ENCODE measurements at regions not wholly inside any gene's neighbourhood (a gene's known extent, or its start where the extent isn't known, plus 50 kb on each side); places are given as distances from the start of the nearest gene placed in this dataset.

GRCh38 chr12:17954788-17955187 is 135.2 kb downstream of the RERGL start:
- BruUV-seq (replicated peaks) = no TSS peak
- Mint-ChIP-seq H3K36me3 (ENCODE audit: insufficient read depth, unreplicated experiment) (no peaks in the 10 kb centered on the region), H3K4me3 (ENCODE audit: unreplicated experiment) (no peak overlapping the region), H3K27ac (ENCODE audit: low read depth, unreplicated experiment) (no peak overlapping the region), H3K4me1 (ENCODE audit: insufficient read depth, unreplicated experiment) (no peaks in the 10 kb centered on the region), H3K27me3 (ENCODE audit: insufficient read depth, unreplicated experiment) (peaks cover 73% of the 10 kb centered on the region), H3K9me3 (ENCODE audit: unreplicated experiment) (no peaks in the 10 kb centered on the region)
- no peak for DNase-seq (ENCODE audit: unreplicated experiment)
- ChIA-PET POLR2A (no interaction called here), CTCF (interaction anchor here (0.7 kb wide), 1 partner anchor 37 kb away, joined by 3 read pairs; no protein-coding TSS in a partner anchor)
- TF ChIP-seq CTCF (IDR thresholded peaks at IDR 0.05; ENCODE audit: unreplicated experiment) = no peak
- intact Hi-C loops (cut with micrococcal nuclease) = no loop called here

- H3K9me3 Mint-ChIP-seq (ENCODE audit: unreplicated experiment) = no peaks in the 10 kb centered on the region
- H3K27ac Mint-ChIP-seq (ENCODE audit: low read depth, unreplicated experiment) = no peak overlapping the region
- DNase-seq (ENCODE audit: unreplicated experiment) = no peak
- H3K36me3 Mint-ChIP-seq (ENCODE audit: insufficient read depth, unreplicated experiment) = no peaks in the 10 kb centered on the region
- BruUV-seq (replicated peaks) = no TSS peak
- ChIA-PET POLR2A (interaction anchor here (0.6 kb wide), 1 partner anchor 17 kb away, joined by 4 read pairs; no protein-coding TSS in a partner anchor), CTCF (interaction anchor here (1.2 kb wide), 1 partner anchor 13 kb away, joined by 3 read pairs; no protein-coding TSS in a partner anchor)
- no peak for TF ChIP-seq CTCF (IDR thresholded peaks at IDR 0.05; ENCODE audit: unreplicated experiment)
- H3K4me3 Mint-ChIP-seq (ENCODE audit: unreplicated experiment) = no peak overlapping the region
- peaks cover 71% of the 10 kb centered on the region for H3K27me3 Mint-ChIP-seq (ENCODE audit: insufficient read depth, unreplicated experiment)
- H3K4me1 Mint-ChIP-seq (ENCODE audit: insufficient read depth, unreplicated experiment) = no peaks in the 10 kb centered on the region
- intact Hi-C loops (cut with micrococcal nuclease) = no loop called here
Observed at GRCh38 chr12:17950898-17951297, 139.1 kb downstream of the RERGL start.

GRCh38 chr12:17949558-17950141 is 140.3 kb downstream of the RERGL start:
- no TSS peak for BruUV-seq (replicated peaks)
- H3K27me3 Mint-ChIP-seq (ENCODE audit: insufficient read depth, unreplicated experiment) = peaks cover 70% of the 10 kb centered on the region
- CTCF ChIA-PET = interaction anchor here (1.2 kb wide), 2 partner anchors 15 to 43 kb away, joined by 3 to 5 read pairs; no protein-coding TSS in a partner anchor
- no peak for TF ChIP-seq CTCF (IDR thresholded peaks at IDR 0.05; ENCODE audit: unreplicated experiment)
- intact Hi-C loops (cut with micrococcal nuclease) = no loop called here
- no peaks in the 10 kb centered on the region for H3K36me3 Mint-ChIP-seq (ENCODE audit: insufficient read depth, unreplicated experiment)
- no peak overlapping the region for H3K4me3 Mint-ChIP-seq (ENCODE audit: unreplicated experiment)
- H3K9me3 Mint-ChIP-seq (ENCODE audit: unreplicated experiment) = no peaks in the 10 kb centered on the region
- H3K27ac Mint-ChIP-seq (ENCODE audit: low read depth, unreplicated experiment) = no peak overlapping the region
- DNase-seq (ENCODE audit: unreplicated experiment) = no peak
- H3K4me1 Mint-ChIP-seq (ENCODE audit: insufficient read depth, unreplicated experiment) = no peaks in the 10 kb centered on the region
- POLR2A ChIA-PET = no interaction called here

- H3K36me3 Mint-ChIP-seq (ENCODE audit: insufficient read depth, unreplicated experiment) = no peaks in the 10 kb centered on the region
- H3K27me3 Mint-ChIP-seq (ENCODE audit: insufficient read depth, unreplicated experiment) = peaks cover 15% of the 10 kb centered on the region
- ChIA-PET CTCF (no interaction called here), POLR2A (no interaction called here)
- intact Hi-C loops (cut with micrococcal nuclease) = loop anchor here (1.0 to 5.0 kb wide), 4 partner anchors 54 to 989 kb away; no protein-coding TSS in a partner anchor
- peak; percentile 55 for TF ChIP-seq CTCF (IDR thresholded peaks at IDR 0.05; ENCODE audit: unreplicated experiment)
- H3K4me1 Mint-ChIP-seq (ENCODE audit: insufficient read depth, unreplicated experiment) = peaks cover 7% of the 10 kb centered on the region
- BruUV-seq (replicated peaks) = no TSS peak
- no peak overlapping the region for H3K27ac Mint-ChIP-seq (ENCODE audit: low read depth, unreplicated experiment)
- H3K9me3 Mint-ChIP-seq (ENCODE audit: unreplicated experiment) = no peaks in the 10 kb centered on the region
- DNase-seq (ENCODE audit: unreplicated experiment) = peak; percentile 60
- H3K4me3 Mint-ChIP-seq (ENCODE audit: unreplicated experiment) = no peak overlapping the region
Observed at GRCh38 chr12:17928708-17929366, 161.2 kb downstream of the RERGL start.
